BE2C (cell line): ENCODE measurements at regions not wholly inside any gene's neighbourhood (a gene's known extent, or its start where the extent isn't known, plus 50 kb on each side); places are given as distances from the start of the nearest gene placed in this dataset.

Source experiments
- DNase-seq: peaks from one replicate; pipeline ENCODE4 v3.0.0-alpha.2; 2020
- H3K27me3 ChIP-seq: fragments of 250-450 bp; sonication (Bioruptor Pico); 2 replicates; pipeline ENCODE4 v1.5.1; 2020; ENCODE audit warnings: mild to moderate bottlenecking
- H3K36me3 ChIP-seq: fragments of 250-450 bp; sonication (Bioruptor Pico); 2 replicates; pipeline ENCODE4 v1.5.1; 2020; ENCODE audit warnings: mild to moderate bottlenecking
- H3K4me1 ChIP-seq: fragments of 250-450 bp; sonication (Bioruptor Pico); 2 replicates; pipeline ENCODE4 v1.5.1; 2020
- H3K4me3 ChIP-seq: 2 replicates; pipeline ENCODE4 v1.5.1; 2011; ENCODE audit warnings: low read depth, low read length
- H3K9me3 ChIP-seq: fragments of 250-450 bp; sonication (Bioruptor Pico); 2 replicates; pipeline ENCODE4 v1.5.1; 2020
- CTCF ChIP-seq: IDR thresholded peaks from 2 replicates; pipeline ENCODE4 v1.5.1; 2012; ENCODE audit warnings: mild to moderate bottlenecking, low read depth, low read length

GRCh38 chr2:12896318-12896982 lies 179.7 kb downstream of the TRIB2 start:
- H3K9me3 ChIP-seq, result no peaks in the 10 kb centered on the region
- no peak for DNase-seq
- TF ChIP-seq CTCF, result no peak
- no peaks in the 10 kb centered on the region for H3K27me3 ChIP-seq
- H3K4me3 ChIP-seq, result no peak overlapping the region
- H3K4me1 ChIP-seq, result no peaks in the 10 kb centered on the region
- no peaks in the 10 kb centered on the region for H3K36me3 ChIP-seq

- no peak for TF ChIP-seq CTCF
- Histone ChIP-seq H3K9me3 (no peaks in the 10 kb centered on the region), H3K27me3 (no peaks in the 10 kb centered on the region), H3K36me3 (no peaks in the 10 kb centered on the region), H3K4me1 (no peaks in the 10 kb centered on the region), H3K4me3 (no peak overlapping the region)
- DNase-seq, result no peak
Measured at GRCh38 chr2:12897181-12897580, 180.4 kb downstream of the TRIB2 start.

DNA sequence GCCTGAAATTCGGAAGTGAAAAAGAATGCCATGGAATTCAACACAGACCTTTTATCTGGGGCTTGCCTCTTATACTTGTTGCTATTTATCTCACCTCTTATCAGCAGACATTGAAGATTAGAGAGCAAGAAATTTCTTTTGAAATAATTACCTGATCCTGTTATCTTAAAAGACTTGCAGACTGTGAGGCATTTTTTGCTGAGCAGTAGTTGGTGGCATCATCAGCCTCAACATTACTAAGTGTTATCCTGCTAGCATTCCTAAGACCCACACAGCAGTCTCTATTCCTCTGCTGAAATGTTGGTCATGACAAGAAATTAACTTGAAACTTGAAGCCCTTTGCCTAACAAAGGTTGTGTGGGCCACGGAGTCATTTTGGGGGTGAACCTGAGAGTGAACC lies 186.5 kb downstream of the TRIB2 start:
- no peak for DNase-seq
- Histone ChIP-seq H3K27me3 (no peaks in the 10 kb centered on the region), H3K4me3 (no peak overlapping the region), H3K9me3 (no peaks in the 10 kb centered on the region; the same call in 1 of the 2 replicates), H3K36me3 (no peaks in the 10 kb centered on the region), H3K4me1 (no peaks in the 10 kb centered on the region)
- TF ChIP-seq CTCF, result no peak

- DNase-seq, result no peak
- Histone ChIP-seq H3K9me3 (no peaks in the 10 kb centered on the region; the same call in 1 of the 2 replicates), H3K36me3 (no peaks in the 10 kb centered on the region), H3K4me3 (no peak overlapping the region), H3K27me3 (no peaks in the 10 kb centered on the region), H3K4me1 (no peaks in the 10 kb centered on the region)
- no peak for TF ChIP-seq CTCF
Measured at GRCh38 chr2:12910431-12910830, 193.7 kb downstream of the TRIB2 start.

DNA sequence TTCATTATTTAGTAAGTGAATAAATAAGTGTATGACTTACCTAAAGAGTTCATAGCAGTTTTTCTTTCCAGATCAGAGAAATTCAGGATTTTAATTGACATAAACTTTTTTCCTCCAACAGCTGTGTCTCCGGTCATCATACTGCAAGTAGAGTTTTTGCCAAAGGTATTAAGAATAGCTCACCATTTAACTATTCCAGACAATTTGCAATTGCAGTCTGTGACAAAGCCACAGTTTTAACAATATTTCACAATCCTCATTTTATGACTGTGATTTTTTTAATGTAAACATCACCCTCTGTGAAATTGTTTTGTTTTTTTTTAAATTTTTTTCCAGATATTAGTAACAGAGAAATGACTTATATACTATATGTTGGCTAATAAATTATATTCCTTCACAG lies 199.1 kb downstream of the TRIB2 start:
- no peaks in the 10 kb centered on the region for H3K9me3 ChIP-seq
- H3K4me1 ChIP-seq, result no peaks in the 10 kb centered on the region
- DNase-seq, result no peak
- no peak for TF ChIP-seq CTCF
- no peaks in the 10 kb centered on the region for H3K36me3 ChIP-seq
- no peaks in the 10 kb centered on the region for H3K27me3 ChIP-seq
- H3K4me3 ChIP-seq, result no peak overlapping the region

- TF ChIP-seq CTCF, result no peak
- no peak overlapping the region for H3K4me3 ChIP-seq
- no peaks in the 10 kb centered on the region for H3K9me3 ChIP-seq
- H3K36me3 ChIP-seq, result no peaks in the 10 kb centered on the region
- DNase-seq, result no peak
- H3K4me1 ChIP-seq, result no peaks in the 10 kb centered on the region
- H3K27me3 ChIP-seq, result no peaks in the 10 kb centered on the region
Measured at GRCh38 chr2:12918138-12918834, 201.6 kb downstream of the TRIB2 start.
